ENCODE measurements at regions not wholly inside any gene's neighbourhood (a gene's known extent, or its start where the extent isn't known, plus 50 kb on each side); places are given as distances from the start of the nearest gene placed in this dataset.

DNA sequence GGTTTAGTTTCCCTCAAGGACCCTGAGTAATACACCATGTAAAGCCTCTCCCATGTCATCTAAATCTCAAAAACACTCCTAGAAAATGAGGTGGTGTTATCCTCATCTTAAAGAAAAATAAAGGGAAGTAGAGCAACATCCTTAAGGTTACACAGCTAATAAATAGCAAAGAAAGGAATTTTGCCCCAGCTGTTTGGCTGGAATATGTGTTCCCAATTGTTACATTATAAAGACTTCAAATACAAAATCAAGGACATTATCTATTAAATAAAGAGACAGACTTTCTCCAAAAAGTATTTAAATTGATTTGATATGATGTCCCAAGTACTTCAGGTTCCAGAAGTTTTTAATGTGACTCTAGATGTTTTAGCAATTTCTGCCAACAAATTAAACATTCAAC lies 57.9 kb upstream of the IL15 start:
- TF ChIP-seq, protein P1, sequence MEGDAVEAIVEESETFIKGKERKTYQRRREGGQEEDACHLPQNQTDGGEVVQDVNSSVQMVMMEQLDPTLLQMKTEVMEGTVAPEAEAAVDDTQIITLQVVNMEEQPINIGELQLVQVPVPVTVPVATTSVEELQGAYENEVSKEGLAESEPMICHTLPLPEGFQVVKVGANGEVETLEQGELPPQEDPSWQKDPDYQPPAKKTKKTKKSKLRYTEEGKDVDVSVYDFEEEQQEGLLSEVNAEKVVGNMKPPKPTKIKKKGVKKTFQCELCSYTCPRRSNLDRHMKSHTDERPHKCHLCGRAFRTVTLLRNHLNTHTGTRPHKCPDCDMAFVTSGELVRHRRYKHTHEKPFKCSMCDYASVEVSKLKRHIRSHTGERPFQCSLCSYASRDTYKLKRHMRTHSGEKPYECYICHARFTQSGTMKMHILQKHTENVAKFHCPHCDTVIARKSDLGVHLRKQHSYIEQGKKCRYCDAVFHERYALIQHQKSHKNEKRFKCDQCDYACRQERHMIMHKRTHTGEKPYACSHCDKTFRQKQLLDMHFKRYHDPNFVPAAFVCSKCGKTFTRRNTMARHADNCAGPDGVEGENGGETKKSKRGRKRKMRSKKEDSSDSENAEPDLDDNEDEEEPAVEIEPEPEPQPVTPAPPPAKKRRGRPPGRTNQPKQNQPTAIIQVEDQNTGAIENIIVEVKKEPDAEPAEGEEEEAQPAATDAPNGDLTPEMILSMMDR (IDR thresholded peaks at IDR 0.05; ENCODE audit: low read depth, low read length, poor library complexity, severe bottlenecking) = no peak
- no peak for TF ChIP-seq EZH2phosphoT487 (IDR thresholded peaks at IDR 0.05; ENCODE audit: borderline replicate concordance, low read length)
